ENCODE measurements at regions not wholly inside any gene's neighbourhood (a gene's known extent, or its start where the extent isn't known, plus 50 kb on each side); places are given as distances from the start of the nearest gene placed in this dataset.

DNA sequence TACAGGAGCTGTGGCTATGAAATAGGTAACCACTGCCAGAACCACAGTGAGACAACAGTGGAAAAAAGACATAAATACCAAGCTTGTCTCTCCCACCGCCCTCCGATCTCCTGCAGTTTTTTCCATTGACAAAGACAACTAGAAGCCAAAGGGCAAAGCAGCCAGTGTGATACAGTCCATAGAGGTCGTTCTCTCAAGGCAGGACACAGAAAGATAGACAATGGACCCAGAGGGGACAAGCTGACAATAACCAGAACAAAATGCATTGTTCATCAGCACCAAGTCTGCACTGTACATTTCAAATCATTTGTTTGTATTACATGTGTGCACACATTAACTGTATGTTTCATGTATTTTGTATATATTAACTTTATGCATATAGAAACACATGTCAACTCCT is 233.0 kb upstream of the NOL4 start:
- ATAC-seq (ENCODE audit: low read depth in 2 of 2) (no peak), DNase-seq (no peak)
- Mint-ChIP-seq H3K9me3 (peaks cover 2 to 17% (median 5%) of the 10 kb centered on the region in 7 donors), H3K27ac (no peak overlapping the region), H3K36me3 (no peaks in the 10 kb centered on the region), H3K4me1 (no peaks in the 10 kb centered on the region), H3K27me3 (no peaks in the 10 kb centered on the region), H3K4me3 (no peak overlapping the region)

DNA sequence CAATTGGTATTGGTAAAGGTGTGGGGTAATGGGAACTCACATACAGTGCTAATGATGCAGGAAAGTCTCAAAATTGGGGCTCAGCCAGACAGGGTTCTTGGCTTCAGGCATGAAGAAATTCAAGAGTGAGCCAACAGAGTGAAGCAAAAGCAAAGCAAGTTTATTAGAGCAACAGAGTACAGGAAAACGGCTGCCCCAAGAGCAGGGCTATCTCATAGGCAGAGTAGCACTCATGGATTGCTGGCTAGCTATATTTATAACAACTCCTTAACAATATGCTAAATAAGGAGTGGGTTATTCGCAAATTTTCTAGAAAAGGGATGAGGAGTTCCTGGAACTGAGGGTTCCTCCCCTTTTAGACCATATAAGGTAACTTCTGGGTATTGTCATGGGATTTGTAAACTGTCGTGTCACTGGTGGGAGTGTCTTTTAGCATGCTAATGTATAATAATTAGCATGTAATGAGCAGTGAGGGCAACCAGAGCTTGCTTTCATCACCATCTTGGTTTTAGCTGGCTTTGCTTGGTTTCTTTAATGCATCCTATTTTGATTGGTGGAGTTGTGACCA is 233.8 kb upstream of the NOL4 start:
- Mint-ChIP-seq H3K4me3 (no peak overlapping the region), H3K27ac (no peak overlapping the region), H3K4me1 (no peaks in the 10 kb centered on the region), H3K9me3 (peaks cover 2 to 17% (median 5%) of the 10 kb centered on the region in 7 donors), H3K27me3 (no peaks in the 10 kb centered on the region), H3K36me3 (no peaks in the 10 kb centered on the region)
- DNase-seq (no peak), ATAC-seq (ENCODE audit: low read depth in 2 of 2) (no peak)

GRCh38 chr18:34461266-34461665 is 236.6 kb upstream of the NOL4 start:
- no peak for DNase-seq
- Mint-ChIP-seq H3K4me1 (no peaks in the 10 kb centered on the region), H3K27ac (no peak overlapping the region), H3K27me3 (no peaks in the 10 kb centered on the region), H3K36me3 (no peaks in the 10 kb centered on the region), H3K4me3 (no peak overlapping the region), H3K9me3 (peaks cover 2 to 17% (median 6%) of the 10 kb centered on the region in 7 donors)
- ATAC-seq (ENCODE audit: low read depth in 2 of 2) = no peak

GRCh38 chr18:34467058-34467457 is 242.3 kb upstream of the NOL4 start:
- H3K27ac Mint-ChIP-seq = no peak overlapping the region
- peaks cover 0 to 14% (median 7%) of the 10 kb centered on the region in 7 donors for H3K9me3 Mint-ChIP-seq
- no peak for DNase-seq
- H3K36me3 Mint-ChIP-seq = no peaks in the 10 kb centered on the region
- no peaks in the 10 kb centered on the region for H3K4me1 Mint-ChIP-seq
- no peaks in the 10 kb centered on the region for H3K27me3 Mint-ChIP-seq
- ATAC-seq (ENCODE audit: low read depth in 2 of 2) = no peak
- no peak overlapping the region for H3K4me3 Mint-ChIP-seq

DNA sequence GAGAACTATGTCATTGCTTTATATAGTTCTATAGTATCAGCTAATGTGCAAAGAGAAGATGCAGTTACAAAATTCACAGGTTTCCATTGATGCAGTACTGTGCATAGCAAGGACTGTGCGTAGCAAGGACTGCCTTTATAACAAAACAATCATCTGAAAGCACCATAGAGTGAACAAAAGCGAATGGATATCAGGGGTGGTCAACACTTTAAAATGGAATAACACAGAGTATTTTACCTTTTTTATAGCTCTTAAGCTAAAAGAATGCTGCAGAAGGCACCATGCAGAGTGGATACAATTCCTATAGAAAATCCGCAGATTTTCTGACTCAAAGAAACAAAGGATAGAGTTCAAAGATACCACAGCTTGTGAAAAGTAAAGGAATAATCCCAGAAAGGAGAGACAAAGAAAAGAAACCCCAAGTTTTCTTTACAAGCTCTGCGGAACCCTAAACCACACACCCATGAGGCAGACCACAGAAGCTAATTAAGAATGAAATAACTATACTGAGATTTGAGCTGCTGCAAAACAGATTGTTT is 229.9 kb upstream of the DTNA start:
- Mint-ChIP-seq H3K4me3 (no peak overlapping the region), H3K27me3 (no peaks in the 10 kb centered on the region), H3K36me3 (no peaks in the 10 kb centered on the region), H3K4me1 (no peaks in the 10 kb centered on the region), H3K9me3 (peaks cover 0 to 5% (median 2%) of the 10 kb centered on the region in 7 donors), H3K27ac (no peak overlapping the region)
- no peak for ATAC-seq (ENCODE audit: low read depth in 2 of 2)
- DNase-seq = no peak

DNA sequence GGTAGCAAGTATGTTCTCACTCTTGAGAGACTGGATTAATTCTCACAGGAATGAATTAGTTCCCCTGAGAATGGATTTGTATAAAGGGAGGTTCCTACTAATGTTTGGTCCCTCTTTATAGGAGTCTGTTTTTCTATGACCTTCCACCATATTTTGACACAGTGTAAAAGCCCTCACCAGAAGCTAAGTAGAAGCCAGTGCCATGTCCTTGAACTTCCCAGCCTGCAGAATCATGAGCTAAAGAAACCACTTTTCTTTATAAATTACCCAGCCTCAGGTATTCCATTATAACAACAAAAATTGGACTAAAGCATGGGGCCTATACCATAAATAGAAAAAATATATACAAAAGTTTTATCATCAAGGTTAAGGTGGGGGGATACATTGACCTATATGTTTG is 227.9 kb upstream of the DTNA start:
- H3K36me3 Mint-ChIP-seq = no peaks in the 10 kb centered on the region
- no peak for ATAC-seq (ENCODE audit: low read depth in 2 of 2)
- DNase-seq = no peak
- H3K9me3 Mint-ChIP-seq = peaks cover 0 to 5% (median 2%) of the 10 kb centered on the region in 7 donors
- peaks cover 0 to 3% (median 0%) of the 10 kb centered on the region in 3 donors for H3K27me3 Mint-ChIP-seq
- no peak overlapping the region for H3K4me3 Mint-ChIP-seq
- no peak overlapping the region for H3K27ac Mint-ChIP-seq
- H3K4me1 Mint-ChIP-seq = no peaks in the 10 kb centered on the region

- H3K9me3 Mint-ChIP-seq = peaks cover 0 to 5% (median 2%) of the 10 kb centered on the region in 7 donors
- ATAC-seq (ENCODE audit: low read depth in 2 of 2) (no peak), DNase-seq (no peak)
- H3K27me3 Mint-ChIP-seq = peaks cover 0 to 6% (median 0%) of the 10 kb centered on the region in 3 donors
- no peaks in the 10 kb centered on the region for H3K36me3 Mint-ChIP-seq
- H3K27ac Mint-ChIP-seq = no peak overlapping the region
- H3K4me1 Mint-ChIP-seq = no peaks in the 10 kb centered on the region
- no peak overlapping the region for H3K4me3 Mint-ChIP-seq
Measured at GRCh38 chr18:34483198-34483597, 226.9 kb upstream of the DTNA start.

DNA sequence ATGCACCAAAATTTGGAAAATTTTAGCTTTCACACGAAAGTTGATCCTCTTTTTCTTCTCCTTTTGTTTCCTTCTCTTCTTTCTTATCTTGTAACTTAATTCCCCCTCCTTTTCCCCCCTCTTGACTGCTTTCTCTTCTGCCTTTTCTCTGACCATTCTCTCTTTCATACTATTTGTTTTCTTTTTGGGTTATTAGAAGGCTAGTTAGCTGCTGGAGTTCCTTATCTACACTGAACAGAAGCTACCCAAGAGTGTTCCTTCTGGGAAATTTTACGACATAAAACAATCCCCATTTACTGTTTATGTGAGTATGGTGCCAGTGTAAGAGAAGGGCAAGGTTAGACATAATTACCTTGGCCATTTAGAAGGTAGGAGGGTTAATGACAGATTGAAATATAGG is 218.4 kb upstream of the DTNA start:
- no peak overlapping the region for H3K4me3 Mint-ChIP-seq
- DNase-seq = no peak
- peaks cover 31 to 50% (median 38%) of the 10 kb centered on the region in 3 donors for H3K27me3 Mint-ChIP-seq
- H3K4me1 Mint-ChIP-seq = peaks cover 0 to 3% (median 2%) of the 10 kb centered on the region in 3 donors
- peak overlapping the region in 1 of 6 donors; percentile 29 for H3K27ac Mint-ChIP-seq
- H3K36me3 Mint-ChIP-seq = peaks cover 0 to 8% of the 10 kb centered on the region in 2 donors
- no peak for ATAC-seq (ENCODE audit: low read depth in 2 of 2)
- peaks cover 0 to 2% (median 0%) of the 10 kb centered on the region in 7 donors for H3K9me3 Mint-ChIP-seq

GRCh38 chr18:34492652-34493051 is 217.4 kb upstream of the DTNA start:
- Mint-ChIP-seq H3K4me1 (peaks cover 0 to 3% (median 2%) of the 10 kb centered on the region in 3 donors), H3K36me3 (peaks cover 0 to 8% of the 10 kb centered on the region in 2 donors), H3K9me3 (peaks cover 0 to 2% (median 0%) of the 10 kb centered on the region in 7 donors), H3K27me3 (peaks cover 31 to 56% (median 39%) of the 10 kb centered on the region in 3 donors), H3K27ac (no peak overlapping the region), H3K4me3 (no peak overlapping the region)
- DNase-seq (no peak), ATAC-seq (ENCODE audit: low read depth in 2 of 2) (no peak)

GRCh38 chr18:34493099-34493544 is 217.0 kb upstream of the DTNA start:
- H3K27me3 Mint-ChIP-seq = peaks cover 31 to 56% (median 37%) of the 10 kb centered on the region in 3 donors
- H3K27ac Mint-ChIP-seq = peak overlapping the region in 1 of 6 donors; percentile 74
- H3K4me1 Mint-ChIP-seq = peaks cover 0 to 3% (median 2%) of the 10 kb centered on the region in 3 donors
- peak overlapping the region in 2 of 8 donors; percentile 9 to 35 for H3K4me3 Mint-ChIP-seq
- DNase-seq (no peak), ATAC-seq (ENCODE audit: low read depth in 2 of 2) (no peak)
- peaks cover 0 to 8% of the 10 kb centered on the region in 2 donors for H3K36me3 Mint-ChIP-seq
- H3K9me3 Mint-ChIP-seq = peaks cover 0 to 2% (median 0%) of the 10 kb centered on the region in 7 donors

- ATAC-seq (ENCODE audit: low read depth in 2 of 2) (no peak), DNase-seq (no peak)
- Mint-ChIP-seq H3K4me1 (peaks cover 0 to 3% (median 2%) of the 10 kb centered on the region in 3 donors), H3K36me3 (peaks cover 0 to 8% of the 10 kb centered on the region in 2 donors), H3K4me3 (peak overlapping the region in 1 of 8 donors; percentile 29), H3K27ac (no peak overlapping the region), H3K27me3 (peaks cover 31 to 56% (median 36%) of the 10 kb centered on the region in 3 donors), H3K9me3 (peaks cover 0 to 2% (median 0%) of the 10 kb centered on the region in 7 donors)
Measured at GRCh38 chr18:34493566-34494358, 216.3 kb upstream of the DTNA start.

- Mint-ChIP-seq H3K4me1 (peaks cover 0 to 3% (median 2%) of the 10 kb centered on the region in 3 donors), H3K36me3 (peaks cover 0 to 8% of the 10 kb centered on the region in 2 donors), H3K27ac (no peak overlapping the region), H3K27me3 (peaks cover 31 to 56% (median 34%) of the 10 kb centered on the region in 3 donors), H3K9me3 (peaks cover 0 to 2% (median 0%) of the 10 kb centered on the region in 7 donors), H3K4me3 (peak overlapping the region in 2 of 8 donors; percentile 1 to 63)
- ATAC-seq (ENCODE audit: low read depth in 2 of 2) (no peak), DNase-seq (no peak)
Measured at GRCh38 chr18:34494359-34494696, 215.8 kb upstream of the DTNA start.

- peaks cover 0 to 3% (median 2%) of the 10 kb centered on the region in 3 donors for H3K4me1 Mint-ChIP-seq
- H3K36me3 Mint-ChIP-seq = peaks cover 0 to 8% of the 10 kb centered on the region in 2 donors
- H3K27me3 Mint-ChIP-seq = peaks cover 30 to 50% (median 33%) of the 10 kb centered on the region in 3 donors
- no peak for DNase-seq
- H3K9me3 Mint-ChIP-seq = peaks cover 0 to 3% (median 0%) of the 10 kb centered on the region in 7 donors
- H3K27ac Mint-ChIP-seq = no peak overlapping the region
- H3K4me3 Mint-ChIP-seq = no peak overlapping the region
- ATAC-seq (ENCODE audit: low read depth in 2 of 2) = no peak
Measured at GRCh38 chr18:34495506-34495905, 214.6 kb upstream of the DTNA start.
